ENCODE measurements at regions not wholly inside any gene's neighbourhood (a gene's known extent, or its start where the extent isn't known, plus 50 kb on each side); places are given as distances from the start of the nearest gene placed in this dataset.

GRCh38 chr5:166505544-166505943 is 1785.9 kb upstream of the WWC1 start:
- Mint-ChIP-seq H3K4me3 (no peak overlapping the region), H3K27me3 (ENCODE audit: insufficient read depth) (no peaks in the 10 kb centered on the region), H3K36me3 (ENCODE audit: low read depth) (no peaks in the 10 kb centered on the region), H3K9me3 (no peaks in the 10 kb centered on the region), H3K4me1 (no peaks in the 10 kb centered on the region), H3K27ac (no peak overlapping the region)
- Histone ChIP-seq H3K27me3 (ENCODE audit: control insufficient read depth, insufficient read depth, low read length, poor library complexity, severe bottlenecking) (no peaks in the 10 kb centered on the region), H3K9me3 (ENCODE audit: control insufficient read depth, low read length) (no peaks in the 10 kb centered on the region), H3K4me3 (ENCODE audit: low read length) (no peak overlapping the region), H3K36me3 (ENCODE audit: control insufficient read depth, insufficient read depth, low read length) (no peaks in the 10 kb centered on the region), H3K27ac (ENCODE audit: low read depth, low read length) (no peak overlapping the region), H3K4me1 (ENCODE audit: control insufficient read depth, insufficient read depth, low read length) (no peaks in the 10 kb centered on the region), H3K9ac (ENCODE audit: extremely low read depth, low read length, poor library complexity, severe bottlenecking) (no peak overlapping the region)
- DNase-seq: no peak
- no peak for TF ChIP-seq CTCF (conservative IDR thresholded peaks at IDR 0.05)

- H3K9me3 Mint-ChIP-seq: no peaks in the 10 kb centered on the region
- no peak for TF ChIP-seq CTCF (conservative IDR thresholded peaks at IDR 0.05)
- no peak for DNase-seq
- no peak overlapping the region for H3K4me3 ChIP-seq (ENCODE audit: low read length)
- H3K36me3 ChIP-seq (ENCODE audit: control insufficient read depth, insufficient read depth, low read length): no peaks in the 10 kb centered on the region
- H3K27ac Mint-ChIP-seq: no peak overlapping the region
- H3K27ac ChIP-seq (ENCODE audit: low read depth, low read length): no peak overlapping the region
- no peaks in the 10 kb centered on the region for H3K27me3 ChIP-seq (ENCODE audit: control insufficient read depth, insufficient read depth, low read length, poor library complexity, severe bottlenecking)
- H3K4me3 Mint-ChIP-seq: no peak overlapping the region
- H3K4me1 ChIP-seq (ENCODE audit: control insufficient read depth, insufficient read depth, low read length): no peaks in the 10 kb centered on the region
- no peaks in the 10 kb centered on the region for H3K27me3 Mint-ChIP-seq (ENCODE audit: insufficient read depth)
- no peak overlapping the region for H3K9ac ChIP-seq (ENCODE audit: extremely low read depth, low read length, poor library complexity, severe bottlenecking)
- WGBS, 2 experiments (ENCODE audit: insufficient coverage in 1 of 2, insufficient read length in 1 of 2): 89 to 93% methylated on average over 1 to 2 of the region's 2 CpGs
- no peaks in the 10 kb centered on the region for H3K36me3 Mint-ChIP-seq (ENCODE audit: low read depth)
- H3K4me1 Mint-ChIP-seq: no peaks in the 10 kb centered on the region
- H3K9me3 ChIP-seq (ENCODE audit: control insufficient read depth, low read length): no peaks in the 10 kb centered on the region
These were observed 1783.5 kb upstream of the WWC1 start for GRCh38 chr5:166507810-166508425.

GRCh38 chr5:166509085-166509484 is 1782.4 kb upstream of the WWC1 start:
- H3K9me3 ChIP-seq (ENCODE audit: control insufficient read depth, low read length): no peaks in the 10 kb centered on the region
- no peak overlapping the region for H3K27ac Mint-ChIP-seq
- no peak overlapping the region for H3K27ac ChIP-seq (ENCODE audit: low read depth, low read length)
- no peak for TF ChIP-seq CTCF (conservative IDR thresholded peaks at IDR 0.05)
- H3K4me1 ChIP-seq (ENCODE audit: control insufficient read depth, insufficient read depth, low read length): no peaks in the 10 kb centered on the region
- no peak overlapping the region for H3K9ac ChIP-seq (ENCODE audit: extremely low read depth, low read length, poor library complexity, severe bottlenecking)
- H3K36me3 Mint-ChIP-seq (ENCODE audit: low read depth): no peaks in the 10 kb centered on the region
- DNase-seq: peak; percentile 53
- no peaks in the 10 kb centered on the region for H3K9me3 Mint-ChIP-seq
- H3K36me3 ChIP-seq (ENCODE audit: control insufficient read depth, insufficient read depth, low read length): no peaks in the 10 kb centered on the region
- no peak overlapping the region for H3K4me3 Mint-ChIP-seq
- 80 to 91% methylated on average over 1 to 2 of the region's 3 CpGs for WGBS, 2 experiments (ENCODE audit: insufficient coverage in 1 of 2, insufficient read length in 1 of 2)
- no peaks in the 10 kb centered on the region for H3K27me3 Mint-ChIP-seq (ENCODE audit: insufficient read depth)
- no peak overlapping the region for H3K4me3 ChIP-seq (ENCODE audit: low read length)
- no peaks in the 10 kb centered on the region for H3K4me1 Mint-ChIP-seq
- no peaks in the 10 kb centered on the region for H3K27me3 ChIP-seq (ENCODE audit: control insufficient read depth, insufficient read depth, low read length, poor library complexity, severe bottlenecking)

All from endodermal cell (in vitro differentiated cells).